HCT116 (cell line): ENCODE measurements at regions not wholly inside any gene's neighbourhood (a gene's known extent, or its start where the extent isn't known, plus 50 kb on each side); places are given as distances from the start of the nearest gene placed in this dataset.

ENCODE experiments used
- CTCF ChIP-seq, 3 experiments: fragments of 200-600 bp in 1 of 3; sonication (generic) in 1 of 3; IDR thresholded peaks in 2 of 3; conservative IDR thresholded peaks in 1 of 3; 2 replicates each; pipeline ENCODE4 v1.5.1; 2012 to 2017; ENCODE audit warnings: low read depth in 2 of 3, low read length in 2 of 3, antibody characterized with exemption in 1 of 3, borderline replicate concordance in 1 of 3, control low read depth in 1 of 3, mild to moderate bottlenecking in 1 of 3, mixed read lengths in 1 of 3, mixed run types in 1 of 3, moderate library complexity in 1 of 3; ENCODE audit not compliant: insufficient read depth in 1 of 3
- EGR1 ChIP-seq: IDR thresholded peaks from 2 replicates; pipeline ENCODE4 v1.6.1; 2012; ENCODE audit warnings: low read depth
- EZH2 ChIP-seq: fragments of 200-600 bp; sonication (generic); IDR thresholded peaks from 2 replicates; pipeline ENCODE4 v1.6.1; 2017; ENCODE audit warnings: antibody characterized with exemption, mixed run types
- EZH2phosphoT487 ChIP-seq: fragments of 200-600 bp; IDR thresholded peaks from 2 replicates; pipeline ENCODE4 v1.6.1; 2018; ENCODE audit warnings: antibody characterized with exemption, borderline replicate concordance
- JUND ChIP-seq: IDR thresholded peaks from 2 replicates; pipeline ENCODE4 v1.6.1; 2012
- MAX ChIP-seq: IDR thresholded peaks from 2 replicates; pipeline ENCODE4 v1.6.1; 2012
- POLR2A ChIP-seq: IDR thresholded peaks from 2 replicates; pipeline ENCODE4 v1.7.0; 2011; ENCODE audit warnings: borderline replicate concordance; ENCODE audit not compliant: insufficient read depth, insufficient read length; ENCODE audit errors: extremely low read depth
- POLR2AphosphoS5 ChIP-seq: IDR thresholded peaks from 2 replicates; pipeline ENCODE4 v1.6.1; 2011; ENCODE audit warnings: mild to moderate bottlenecking, low read depth, low read length, moderate library complexity
- SIN3A ChIP-seq: IDR thresholded peaks from 2 replicates; pipeline ENCODE4 v1.6.1; 2012; ENCODE audit warnings: low read depth
- SRF ChIP-seq: IDR thresholded peaks from 2 replicates; pipeline ENCODE4 v1.6.1; 2012; ENCODE audit warnings: low read depth
- YY1 ChIP-seq: IDR thresholded peaks from 2 replicates; pipeline ENCODE4 v1.6.1; 2011; ENCODE audit warnings: low read length, low read depth, moderate library complexity, mild to moderate bottlenecking; ENCODE audit not compliant: insufficient replicate concordance; ENCODE audit errors: extremely low read depth
- ZFX ChIP-seq: fragments of 450-650 bp; IDR thresholded peaks from 2 replicates; pipeline ENCODE4 v1.6.1; 2017
- ZNF274 ChIP-seq: fragments of 200-500 bp; sonication (Bioruptor generic); IDR thresholded peaks from 2 replicates; pipeline ENCODE4 v1.6.1; 2014; ENCODE audit warnings: mild to moderate bottlenecking, low read depth, low read length, inconsistent platforms

GRCh38 chr3:156005736-156006135 is 114.6 kb upstream of the KCNAB1 start:
- TF ChIP-seq CTCF (IDR thresholded peaks at IDR 0.05 in 2 of 3, conservative IDR thresholded peaks at IDR 0.05 in 1 of 3; ENCODE audit: borderline replicate concordance in 1 of 3, insufficient read depth in 1 of 3, low read depth in 2 of 3, low read length in 2 of 3) = no peak
- no peak for TF ChIP-seq ZFX
- TF ChIP-seq MAX = no peak
- TF ChIP-seq POLR2AphosphoS5 = no peak
- no peak for TF ChIP-seq POLR2A
- TF ChIP-seq EZH2 = no peak
- no peak for TF ChIP-seq EGR1
- TF ChIP-seq YY1 = no peak
- no peak for TF ChIP-seq SIN3A
- TF ChIP-seq SRF = no peak
- no peak for TF ChIP-seq ZNF274
- TF ChIP-seq EZH2phosphoT487 = no peak
- TF ChIP-seq JUND = no peak
